ENCODE measurements at regions not wholly inside any gene's neighbourhood (a gene's known extent, or its start where the extent isn't known, plus 50 kb on each side); places are given as distances from the start of the nearest gene placed in this dataset.

GRCh38 chr2:173763641-173764040, 201.5 kb downstream of the SP3 start:
- H3K27ac ChIP-seq (replicated peaks): no peak overlapping the region
- DNase-seq (ENCODE audit: low read depth in 1 of 2, low spot score in 1 of 2): no peak
- TF ChIP-seq SPI1 (IDR thresholded peaks at IDR 0.05; ENCODE audit: borderline replicate concordance, low read depth) (no peak), POLR2AphosphoS5 (IDR thresholded peaks at IDR 0.05; ENCODE audit: low read depth) (no peak), CTCF (IDR thresholded peaks at IDR 0.05; ENCODE audit: insufficient read depth, low read length) (no peak), GABPA (IDR thresholded peaks at IDR 0.05; ENCODE audit: low read depth) (no peak), REST (IDR thresholded peaks at IDR 0.05; ENCODE audit: insufficient replicate concordance, low read depth) (no peak)
- no peak overlapping the region for H3K4me3 ChIP-seq (replicated peaks; ENCODE audit: insufficient read depth, low read length)
- peaks cover 4% of the 10 kb centered on the region for H3K27me3 ChIP-seq (ENCODE audit: insufficient read depth, poor library complexity, severe bottlenecking)

GRCh38 chr2:173764094-173764493, 201.1 kb downstream of the SP3 start:
- no peak for TF ChIP-seq POLR2AphosphoS5 (IDR thresholded peaks at IDR 0.05; ENCODE audit: low read depth)
- no peak for TF ChIP-seq CTCF (IDR thresholded peaks at IDR 0.05; ENCODE audit: insufficient read depth, low read length)
- no peak for DNase-seq (ENCODE audit: low read depth in 1 of 2, low spot score in 1 of 2)

GRCh38 chr2:173766537-173767289, 198.5 kb downstream of the SP3 start:
- H3K4me3 ChIP-seq (replicated peaks; ENCODE audit: insufficient read depth, low read length): no peak overlapping the region
- peaks cover 2% of the 10 kb centered on the region for H3K27me3 ChIP-seq (ENCODE audit: insufficient read depth, poor library complexity, severe bottlenecking)
- no peak overlapping the region for H3K27ac ChIP-seq (replicated peaks)
- peak in 1 of 2 experiments; percentile 6 for DNase-seq (ENCODE audit: low read depth in 1 of 2, low spot score in 1 of 2)
- TF ChIP-seq CTCF (IDR thresholded peaks at IDR 0.05; ENCODE audit: insufficient read depth, low read length): no peak
- TF ChIP-seq SPI1 (IDR thresholded peaks at IDR 0.05; ENCODE audit: borderline replicate concordance, low read depth): peak; percentile 89

More at GRCh38 chr2:173764094-173764493, 201.1 kb downstream of the SP3 start:
- H3K27me3 ChIP-seq (ENCODE audit: insufficient read depth, poor library complexity, severe bottlenecking): no peaks in the 10 kb centered on the region
- H3K27ac ChIP-seq (replicated peaks): no peak overlapping the region
- H3K4me3 ChIP-seq (replicated peaks; ENCODE audit: insufficient read depth, low read length): no peak overlapping the region

GRCh38 chr2:173770947-173771678, 194.1 kb downstream of the SP3 start:
- Histone ChIP-seq H3K27me3 (ENCODE audit: insufficient read depth, poor library complexity, severe bottlenecking) (peaks cover 2% of the 10 kb centered on the region), H3K27ac (replicated peaks) (no peak overlapping the region)
- DNase-seq (ENCODE audit: low read depth in 1 of 2, low spot score in 1 of 2): no peak

GRCh38 chr2:173772205-173772604, 193.0 kb downstream of the SP3 start:
- no peak overlapping the region for H3K4me3 ChIP-seq (replicated peaks; ENCODE audit: insufficient read depth, low read length)
- DNase-seq (ENCODE audit: low read depth in 1 of 2, low spot score in 1 of 2): no peak
- H3K27me3 ChIP-seq (ENCODE audit: insufficient read depth, poor library complexity, severe bottlenecking): peaks cover 2% of the 10 kb centered on the region
- H3K27ac ChIP-seq (replicated peaks): no peak overlapping the region
- no peak for TF ChIP-seq POLR2AphosphoS5 (IDR thresholded peaks at IDR 0.05; ENCODE audit: low read depth)
- TF ChIP-seq SPI1 (IDR thresholded peaks at IDR 0.05; ENCODE audit: borderline replicate concordance, low read depth): no peak
- TF ChIP-seq GABPA (IDR thresholded peaks at IDR 0.05; ENCODE audit: low read depth): no peak

More at GRCh38 chr2:173770947-173771678, 194.1 kb downstream of the SP3 start:
- TF ChIP-seq SPI1 (IDR thresholded peaks at IDR 0.05; ENCODE audit: borderline replicate concordance, low read depth) (no peak), POLR2AphosphoS5 (IDR thresholded peaks at IDR 0.05; ENCODE audit: low read depth) (no peak)
- no peak overlapping the region for H3K4me3 ChIP-seq (replicated peaks; ENCODE audit: insufficient read depth, low read length)
